Skeletal muscle cell (primary cell): ENCODE measurements at regions not wholly inside any gene's neighbourhood (a gene's known extent, or its start where the extent isn't known, plus 50 kb on each side); places are given as distances from the start of the nearest gene placed in this dataset.

Experiments
- DNase-seq: peaks from one replicate; pipeline ENCODE4 v3.0.0-alpha.2; 2010; ENCODE audit warnings: low read depth
- H3K4me3 ChIP-seq: 2 replicates; pipeline ENCODE4 v1.5.1; 2011; ENCODE audit warnings: low read depth, mild to moderate bottlenecking, control low read depth, low read length, moderate library complexity

GRCh38 chr22:48800036-48800885, 1027.4 kb downstream of the BRD1 start:
- DNase-seq: no peak
- H3K4me3 ChIP-seq: no peak overlapping the region

- no peak for DNase-seq
- H3K4me3 ChIP-seq: no peak overlapping the region
Observed at GRCh38 chr22:48799227-48799970, 1028.3 kb downstream of the BRD1 start.

DNA sequence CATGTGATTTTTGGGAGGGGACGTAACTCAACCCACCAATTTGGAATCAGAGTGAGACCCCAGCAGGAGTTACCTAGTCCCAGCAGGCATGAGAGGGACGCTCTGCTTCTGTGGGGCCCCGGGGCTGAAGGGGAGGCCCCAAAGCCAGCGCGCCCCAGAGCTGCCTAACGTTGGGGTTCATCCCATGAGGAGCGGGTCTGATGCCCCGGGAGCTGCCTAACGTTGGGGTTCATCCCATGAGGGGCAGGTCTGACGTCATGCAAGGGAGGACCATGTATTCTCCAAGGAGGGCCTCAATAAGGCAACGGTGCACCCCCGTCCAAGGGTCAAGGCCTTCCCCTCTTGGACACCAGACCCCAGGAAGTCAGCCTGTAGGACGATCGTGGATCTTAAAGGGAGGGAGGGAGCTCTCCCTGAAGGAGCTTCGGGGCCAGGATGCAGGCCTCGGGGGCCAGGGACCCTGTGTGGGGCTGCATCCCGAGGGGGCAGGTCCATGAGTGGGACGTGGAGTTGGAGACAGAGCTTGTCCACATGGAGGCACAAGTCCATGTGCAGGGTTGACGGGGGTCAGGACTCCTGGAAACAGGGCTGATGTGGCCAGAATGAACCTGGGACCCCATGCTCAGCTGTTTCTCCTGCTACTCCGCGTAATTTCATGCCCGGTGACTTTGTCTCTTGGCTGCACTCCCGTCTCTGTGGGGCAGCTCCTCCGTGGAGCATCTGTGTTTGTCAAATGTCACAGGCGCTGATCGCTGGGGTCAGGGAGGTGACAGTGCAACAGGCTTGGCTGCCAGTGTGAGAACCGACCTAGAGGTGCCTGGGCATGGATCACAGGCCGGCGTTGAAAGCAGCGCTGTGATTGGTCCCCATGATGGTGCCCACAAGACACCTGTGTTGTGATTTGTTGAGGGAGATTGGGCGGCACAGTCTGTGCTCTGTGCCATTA, 1029.1 kb downstream of the BRD1 start:
- no peak for DNase-seq
- no peak overlapping the region for H3K4me3 ChIP-seq

- H3K4me3 ChIP-seq: no peak overlapping the region
- DNase-seq: no peak
Observed at GRCh38 chr22:48797731-48798130, 1029.9 kb downstream of the BRD1 start.

DNA sequence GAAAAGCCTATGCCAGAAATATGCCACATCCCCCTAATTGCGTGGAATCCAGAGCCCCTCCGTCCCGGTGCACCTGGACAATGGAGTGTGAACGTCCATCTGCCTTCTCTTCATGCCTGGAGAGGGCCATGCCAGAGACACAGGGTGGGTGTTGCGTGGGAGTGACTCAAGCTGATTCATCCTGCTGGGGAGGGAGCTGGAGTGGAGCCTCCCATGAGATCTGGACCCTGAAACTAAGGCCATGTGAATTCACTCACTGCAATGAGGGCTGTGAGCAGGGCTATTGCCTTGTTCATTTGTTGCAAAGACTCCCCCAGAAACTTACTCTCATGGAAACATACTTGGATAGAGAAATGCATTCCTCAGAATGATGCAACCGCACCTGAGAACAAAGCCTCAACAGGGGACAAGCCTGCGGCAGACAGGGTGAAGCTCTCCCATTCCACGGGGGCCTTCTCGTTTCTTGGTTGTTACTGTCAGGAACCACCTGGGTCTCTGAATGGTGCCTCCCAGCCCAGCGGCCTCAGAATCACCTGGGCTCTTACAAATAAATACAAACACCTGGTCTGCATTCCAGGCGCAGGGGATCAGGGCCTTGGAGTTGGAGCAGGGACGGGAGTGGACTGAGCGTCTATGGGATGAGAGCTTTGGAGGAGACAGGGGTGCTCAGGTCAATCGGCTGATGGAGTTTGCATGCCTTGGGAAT, 1031.2 kb downstream of the BRD1 start:
- no peak overlapping the region for H3K4me3 ChIP-seq
- no peak for DNase-seq

DNA sequence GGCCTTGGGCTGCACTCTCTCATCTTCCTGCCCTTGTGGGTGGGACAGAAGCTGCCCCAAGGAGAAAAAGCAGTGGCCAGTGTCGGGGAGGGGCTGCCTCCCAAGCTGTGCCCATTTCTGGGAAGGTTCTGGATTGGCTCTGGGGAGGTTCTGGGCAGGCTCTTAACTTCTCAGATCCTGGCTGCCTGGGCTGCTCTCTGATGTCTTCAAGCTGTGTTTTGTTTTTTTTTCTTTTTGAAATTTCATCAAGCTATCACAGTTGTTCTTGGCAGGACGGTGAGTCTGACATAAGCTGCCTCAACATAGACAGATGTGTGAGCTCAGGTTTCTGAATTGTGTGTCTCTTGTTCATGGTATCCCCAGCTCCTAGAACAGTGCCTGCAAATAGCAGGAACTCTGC, 1032.0 kb downstream of the BRD1 start:
- H3K4me3 ChIP-seq: no peak overlapping the region
- no peak for DNase-seq

GRCh38 chr22:48794906-48795305, 1032.8 kb downstream of the BRD1 start:
- H3K4me3 ChIP-seq: no peak overlapping the region
- no peak for DNase-seq

- DNase-seq: no peak
- H3K4me3 ChIP-seq: no peak overlapping the region
Observed at GRCh38 chr22:48793949-48794348, 1033.7 kb downstream of the BRD1 start.

GRCh38 chr22:48786679-48786996, 1041.0 kb downstream of the BRD1 start:
- no peak overlapping the region for H3K4me3 ChIP-seq
- DNase-seq: no peak

GRCh38 chr22:48785792-48786678, 1041.6 kb downstream of the BRD1 start:
- H3K4me3 ChIP-seq: no peak overlapping the region
- DNase-seq: no peak

- H3K4me3 ChIP-seq: no peak overlapping the region
- DNase-seq: no peak
Observed at GRCh38 chr22:48784701-48785503, 1042.8 kb downstream of the BRD1 start.

- no peak for DNase-seq
- no peak overlapping the region for H3K4me3 ChIP-seq
Observed at GRCh38 chr22:48783821-48784266, 1043.8 kb downstream of the BRD1 start.

DNA sequence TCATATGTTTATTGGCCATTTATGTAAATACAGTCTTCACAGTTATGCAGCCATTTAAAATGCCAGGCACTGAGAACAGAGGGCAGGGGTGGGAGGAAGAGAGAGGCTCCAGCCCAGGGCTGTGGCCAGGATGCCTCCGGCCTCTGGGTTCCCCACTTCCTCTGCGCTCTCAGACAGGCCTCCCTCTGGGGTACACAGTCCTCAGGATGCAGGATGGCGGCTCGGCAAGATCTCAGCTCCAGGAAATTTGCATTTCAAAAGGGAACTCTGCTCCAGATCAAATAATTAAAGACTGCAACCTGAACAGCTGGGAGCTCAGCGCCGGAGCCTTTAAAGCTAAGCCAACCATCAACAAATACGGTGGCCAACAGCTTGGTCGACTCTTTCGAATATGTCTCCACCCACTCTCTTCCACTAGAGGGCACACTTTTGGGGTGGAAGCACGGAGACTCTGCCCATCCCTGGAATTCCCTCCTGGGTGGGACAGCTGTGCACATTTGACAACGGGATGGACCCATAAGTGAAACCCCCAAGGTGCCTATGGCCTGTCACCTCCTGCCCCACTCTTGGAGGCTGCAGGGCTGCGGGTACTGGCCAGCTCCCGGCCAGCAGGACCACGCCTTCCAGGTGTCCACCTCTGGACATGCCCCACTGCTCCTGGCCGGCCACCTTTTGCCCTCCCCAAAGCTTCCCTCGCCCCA, 1044.7 kb downstream of the BRD1 start:
- DNase-seq: no peak
- H3K4me3 ChIP-seq: no peak overlapping the region

DNA sequence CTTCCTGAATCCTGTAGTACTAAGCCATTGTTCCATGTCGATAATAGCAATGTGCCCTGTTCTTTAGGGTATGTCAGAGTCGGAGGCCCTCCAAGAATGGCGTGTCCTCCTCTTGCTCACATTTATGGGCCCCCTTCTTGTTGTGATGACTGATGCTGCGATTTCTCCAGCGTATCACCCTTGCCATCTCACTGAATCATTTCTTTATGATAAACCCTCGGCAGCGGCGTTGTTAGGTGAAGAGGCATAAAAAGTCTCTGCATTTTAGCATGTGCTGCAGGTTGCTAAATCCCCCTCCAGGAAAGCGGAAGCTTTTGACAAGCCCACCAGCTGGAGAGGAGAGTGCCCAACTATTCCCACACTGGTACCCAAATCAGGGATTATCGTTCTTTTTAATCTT, 1045.3 kb downstream of the BRD1 start:
- no peak for DNase-seq
- no peak overlapping the region for H3K4me3 ChIP-seq

- no peak for DNase-seq
- no peak overlapping the region for H3K4me3 ChIP-seq
Observed at GRCh38 chr22:48781868-48782267, 1045.8 kb downstream of the BRD1 start.

- no peak overlapping the region for H3K4me3 ChIP-seq
- DNase-seq: no peak
Observed at GRCh38 chr22:48781391-48781790, 1046.3 kb downstream of the BRD1 start.
